Activated CD8-positive, alpha-beta memory T cell treated with anti-CD3 and anti-CD28 coated beads, Interleukin-2, amount 10 ng/mL, durations not matched to agents 7 days and 5 days (primary cell): ENCODE measurements at regions not wholly inside any gene's neighbourhood (a gene's known extent, or its start where the extent isn't known, plus 50 kb on each side); places are given as distances from the start of the nearest gene placed in this dataset.
A peak's percentile ranks its signal among the peaks of the same experiment; 100 is the strongest.
"Not testable (repeated sequence)": the region's sequence is repeated elsewhere in the genome, so short reads cannot be mapped to it uniquely, and the experiment has no call there.

Source experiments
- ATAC-seq: fragments of 150-1000 bp; cut with Tn5 transposase; one replicate; pipeline ENCODE4 v1.10.0; 2021; ENCODE audit warnings: moderate library complexity
- CTCF ChIA-PET: fragments of 350-600 bp; sonication (Branson Sonifier 250); formaldehyde crosslinking; loops from one replicate; lab custom pipeline; 2021; ENCODE audit warnings: antibody characterized with exemption; lab: Charles Lee
- DNase-seq: peaks from one replicate; pipeline ENCODE4 v3.0.0-alpha.2; 2020
- H3K27ac Mint-ChIP-seq: one replicate; pipeline ENCODE4 v1.8.0; 2021; ENCODE audit warnings: mild to moderate bottlenecking, mixed read lengths
- H3K27me3 Mint-ChIP-seq: one replicate; pipeline ENCODE4 v1.8.0; 2021; ENCODE audit warnings: mixed read lengths
- H3K36me3 Mint-ChIP-seq: one replicate; pipeline ENCODE4 v1.8.0; 2021; ENCODE audit warnings: mild to moderate bottlenecking, mixed read lengths
- H3K4me1 Mint-ChIP-seq: one replicate; pipeline ENCODE4 v1.8.0; 2021; ENCODE audit warnings: mixed read lengths
- H3K4me3 Mint-ChIP-seq: one replicate; pipeline ENCODE4 v1.8.0; 2021; ENCODE audit warnings: mild to moderate bottlenecking, moderate library complexity, mixed read lengths
- H3K9me3 Mint-ChIP-seq: one replicate; pipeline ENCODE4 v1.8.0; 2022; ENCODE audit warnings: low read depth, mixed read lengths

- DNase-seq: no peak
- Mint-ChIP-seq H3K9me3 (peaks cover 7% of the 10 kb centered on the region), H3K27me3 (no peaks in the 10 kb centered on the region), H3K36me3 (peaks cover 12% of the 10 kb centered on the region), H3K4me3 (no peak overlapping the region), H3K4me1 (peaks cover 18% of the 10 kb centered on the region), H3K27ac (no peak overlapping the region)
- ATAC-seq: no peak
- CTCF ChIA-PET: no interaction called here
These were observed 121.1 kb upstream of the FAM9C start for GRCh38 chrX:13165266-13166189.

GRCh38 chrX:13164611-13165010 lies 120.2 kb upstream of the FAM9C start:
- no peak for DNase-seq
- no peak for ATAC-seq
- Mint-ChIP-seq H3K4me3 (no peak overlapping the region), H3K9me3 (peaks cover 7% of the 10 kb centered on the region), H3K4me1 (peaks cover 18% of the 10 kb centered on the region), H3K27me3 (no peaks in the 10 kb centered on the region), H3K27ac (no peak overlapping the region), H3K36me3 (peaks cover 12% of the 10 kb centered on the region)
- CTCF ChIA-PET: no interaction called here

- Mint-ChIP-seq H3K27me3 (no peaks in the 10 kb centered on the region), H3K27ac (no peak overlapping the region), H3K4me3 (no peak overlapping the region), H3K36me3 (peaks cover 4% of the 10 kb centered on the region), H3K4me1 (peaks cover 8% of the 10 kb centered on the region), H3K9me3 (no peaks in the 10 kb centered on the region)
- CTCF ChIA-PET: no interaction called here
- DNase-seq (no peak), ATAC-seq (no peak)
These were observed 118.5 kb upstream of the FAM9C start for GRCh38 chrX:13162772-13163410.

- no peak overlapping the region for H3K4me3 Mint-ChIP-seq
- peaks cover 2% of the 10 kb centered on the region for H3K36me3 Mint-ChIP-seq
- CTCF ChIA-PET: no interaction called here
- DNase-seq (no peak), ATAC-seq (no peak)
- H3K27ac Mint-ChIP-seq: no peak overlapping the region
- no peaks in the 10 kb centered on the region for H3K27me3 Mint-ChIP-seq
- no peaks in the 10 kb centered on the region for H3K4me1 Mint-ChIP-seq
- H3K9me3 Mint-ChIP-seq: no peaks in the 10 kb centered on the region
These were observed 115.5 kb upstream of the FAM9C start for GRCh38 chrX:13159886-13160285.

GRCh38 chrX:13158911-13159310 lies 114.5 kb upstream of the FAM9C start:
- H3K36me3 Mint-ChIP-seq: peaks cover 5% of the 10 kb centered on the region
- peaks cover 3% of the 10 kb centered on the region for H3K9me3 Mint-ChIP-seq
- no peak overlapping the region for H3K27ac Mint-ChIP-seq
- DNase-seq (no peak), ATAC-seq (no peak)
- no peaks in the 10 kb centered on the region for H3K27me3 Mint-ChIP-seq
- H3K4me3 Mint-ChIP-seq: no peak overlapping the region
- CTCF ChIA-PET: no interaction called here
- no peaks in the 10 kb centered on the region for H3K4me1 Mint-ChIP-seq

- H3K4me3 Mint-ChIP-seq, CTCF ChIA-PET, H3K27ac Mint-ChIP-seq, H3K27me3 Mint-ChIP-seq, ATAC-seq, H3K9me3 Mint-ChIP-seq, H3K4me1 Mint-ChIP-seq, DNase-seq: not testable (repeated sequence)
- peaks cover 11% of the 10 kb centered on the region for H3K36me3 Mint-ChIP-seq
These were observed 111.1 kb upstream of the FAM9C start for GRCh38 chrX:13155550-13155949.

GRCh38 chrX:13153796-13154195 lies 109.4 kb upstream of the FAM9C start:
- Mint-ChIP-seq H3K36me3 (peaks cover 11% of the 10 kb centered on the region), H3K4me1 (peaks cover 8% of the 10 kb centered on the region), H3K27ac (no peak overlapping the region), H3K9me3 (peaks cover 3% of the 10 kb centered on the region), H3K27me3 (no peaks in the 10 kb centered on the region), H3K4me3 (no peak overlapping the region)
- CTCF ChIA-PET: no interaction called here
- no peak for DNase-seq
- ATAC-seq: no peak

- H3K4me3 Mint-ChIP-seq: no peak overlapping the region
- DNase-seq (no peak), ATAC-seq (no peak)
- H3K9me3 Mint-ChIP-seq: peaks cover 5% of the 10 kb centered on the region
- peaks cover 8% of the 10 kb centered on the region for H3K4me1 Mint-ChIP-seq
- no peaks in the 10 kb centered on the region for H3K27me3 Mint-ChIP-seq
- CTCF ChIA-PET: no interaction called here
- peaks cover 11% of the 10 kb centered on the region for H3K36me3 Mint-ChIP-seq
- no peak overlapping the region for H3K27ac Mint-ChIP-seq
These were observed 108.2 kb upstream of the FAM9C start for GRCh38 chrX:13152518-13153185.

GRCh38 chrX:13151828-13152517 lies 107.6 kb upstream of the FAM9C start:
- peak; percentile 44 for DNase-seq
- Mint-ChIP-seq H3K36me3 (peaks cover 11% of the 10 kb centered on the region), H3K27me3 (no peaks in the 10 kb centered on the region), H3K4me1 (peaks cover 8% of the 10 kb centered on the region), H3K27ac (peak overlapping the region; percentile 52), H3K4me3 (no peak overlapping the region), H3K9me3 (peaks cover 6% of the 10 kb centered on the region)
- CTCF ChIA-PET: no interaction called here
- peak; percentile 77 for ATAC-seq

GRCh38 chrX:13149702-13150350 lies 105.4 kb upstream of the FAM9C start:
- no peak overlapping the region for H3K27ac Mint-ChIP-seq
- CTCF ChIA-PET: no interaction called here
- peaks cover 12% of the 10 kb centered on the region for H3K36me3 Mint-ChIP-seq
- H3K4me3 Mint-ChIP-seq: no peak overlapping the region
- peaks cover 11% of the 10 kb centered on the region for H3K9me3 Mint-ChIP-seq
- peaks cover 8% of the 10 kb centered on the region for H3K4me1 Mint-ChIP-seq
- H3K27me3 Mint-ChIP-seq: no peaks in the 10 kb centered on the region
- no peak for DNase-seq
- ATAC-seq: no peak

GRCh38 chrX:13147733-13148132 lies 103.3 kb upstream of the FAM9C start:
- CTCF ChIA-PET: no interaction called here
- Mint-ChIP-seq H3K4me3 (no peak overlapping the region), H3K27me3 (no peaks in the 10 kb centered on the region), H3K4me1 (peaks cover 10% of the 10 kb centered on the region), H3K36me3 (peaks cover 4% of the 10 kb centered on the region), H3K9me3 (peaks cover 8% of the 10 kb centered on the region), H3K27ac (no peak overlapping the region)
- no peak for ATAC-seq
- DNase-seq: no peak

GRCh38 chrX:13147147-13147546 lies 102.7 kb upstream of the FAM9C start:
- ATAC-seq (no peak), DNase-seq (no peak)
- H3K9me3 Mint-ChIP-seq: peaks cover 8% of the 10 kb centered on the region
- CTCF ChIA-PET: no interaction called here
- H3K4me3 Mint-ChIP-seq: no peak overlapping the region
- H3K27me3 Mint-ChIP-seq: no peaks in the 10 kb centered on the region
- H3K4me1 Mint-ChIP-seq: peaks cover 9% of the 10 kb centered on the region
- H3K27ac Mint-ChIP-seq: no peak overlapping the region
- peaks cover 4% of the 10 kb centered on the region for H3K36me3 Mint-ChIP-seq
